H54 (cell line): ENCODE measurements at regions not wholly inside any gene's neighbourhood (a gene's known extent, or its start where the extent isn't known, plus 50 kb on each side); places are given as distances from the start of the nearest gene placed in this dataset.
A peak's percentile ranks its signal among the peaks of the same experiment; 100 is the strongest.
"Not testable (repeated sequence)": the region's sequence is repeated elsewhere in the genome, so short reads cannot be mapped to it uniquely, and the experiment has no call there.

Source experiments
- DNase-seq: peaks from one replicate; pipeline ENCODE4 v3.0.0; 2011; ENCODE audit warnings: low spot score, mixed read lengths; ENCODE audit not compliant: insufficient read length
- FAIRE-seq: peaks from 3 replicates; lab custom pipeline; 2011; peaks lifted over from hg19 to GRCh38; lab: Jason Lieb, UNC
- POLR2A ChIP-seq: IDR thresholded peaks from 2 replicates; pipeline ENCODE4 v1.6.1; 2011; ENCODE audit warnings: low read depth, mild to moderate bottlenecking, low read length

- no peak for DNase-seq
- TF ChIP-seq POLR2A: no peak
- FAIRE-seq: no peak
These were observed 85.6 kb upstream of the SNX7 start for GRCh38 chr1:98575955-98576354.

- FAIRE-seq (no peak), DNase-seq (no peak)
- TF ChIP-seq POLR2A: no peak
These were observed 95.6 kb upstream of the SNX7 start for GRCh38 chr1:98565951-98566350.

DNA sequence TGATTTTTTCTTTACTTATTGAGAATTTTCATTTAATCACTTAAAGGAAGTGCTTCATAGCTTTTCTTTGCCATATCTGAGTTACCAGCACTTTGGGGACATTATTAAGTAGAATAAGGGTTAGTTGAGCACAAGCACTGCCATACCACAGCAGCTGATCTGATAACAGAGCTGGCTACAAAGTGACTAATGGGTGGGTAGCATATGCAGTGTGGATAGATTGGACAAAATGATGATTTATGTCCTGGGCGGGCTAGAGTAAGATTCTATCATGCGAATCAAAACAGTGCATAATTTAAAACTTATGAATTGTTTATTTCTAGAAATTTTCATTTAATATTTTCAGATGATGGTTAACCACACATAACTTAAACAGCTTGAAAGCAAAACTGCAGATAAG is 102.2 kb upstream of the SNX7 start:
- FAIRE-seq (no peak), DNase-seq (no peak)
- TF ChIP-seq POLR2A: no peak

DNA sequence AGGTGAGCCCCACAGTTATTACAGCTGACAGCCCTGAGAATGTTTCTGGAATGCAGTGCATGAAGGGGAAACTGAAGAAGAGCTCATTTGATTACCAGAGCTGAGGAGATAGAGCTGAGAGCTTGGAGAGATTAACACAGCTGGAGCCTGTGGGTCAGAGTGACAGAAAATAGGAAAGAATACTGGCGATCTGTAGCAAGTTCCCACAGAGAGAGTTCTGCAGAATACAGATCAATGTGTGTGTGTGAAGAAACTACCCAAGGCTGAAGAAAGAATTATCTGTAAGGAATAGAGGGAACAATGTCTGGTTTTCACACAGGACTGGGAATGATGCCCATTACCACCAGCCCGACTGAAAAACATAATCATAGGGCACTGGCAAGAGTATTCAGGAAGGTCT is 103.6 kb upstream of the SNX7 start:
- no peak for TF ChIP-seq POLR2A
- no peak for DNase-seq
- peak; percentile 20 for FAIRE-seq

DNA sequence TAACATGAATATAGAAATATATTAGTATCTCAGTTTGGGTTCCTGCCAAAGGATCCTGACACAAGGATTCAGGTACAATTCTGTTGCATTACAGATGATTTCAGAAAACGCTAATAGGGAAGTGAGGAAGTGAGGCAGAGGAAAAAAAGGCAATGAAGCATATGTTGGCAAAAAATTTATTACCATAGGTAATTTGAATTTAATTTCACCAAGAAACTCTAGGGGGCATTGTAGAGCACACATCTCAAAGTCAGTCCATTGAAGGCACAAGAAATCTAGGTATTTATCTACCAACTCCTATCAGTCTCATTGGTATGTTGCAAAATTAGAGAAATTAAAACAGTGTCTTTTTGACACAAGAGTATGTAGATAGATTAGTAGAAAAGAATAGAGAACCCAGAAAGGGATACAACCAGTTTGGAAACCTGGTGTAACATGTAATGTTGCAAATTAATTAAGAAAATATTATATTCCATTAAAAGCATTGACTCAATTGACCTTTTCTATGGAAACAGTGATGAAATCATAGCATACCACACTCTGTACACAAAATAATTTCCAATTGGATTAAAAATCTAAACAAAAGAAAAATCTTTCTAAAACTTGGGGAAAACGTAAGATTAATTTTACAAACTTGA is 104.9 kb upstream of the SNX7 start:
- peak; percentile 83 for FAIRE-seq
- no peak for TF ChIP-seq POLR2A
- DNase-seq: peak; percentile 2

DNA sequence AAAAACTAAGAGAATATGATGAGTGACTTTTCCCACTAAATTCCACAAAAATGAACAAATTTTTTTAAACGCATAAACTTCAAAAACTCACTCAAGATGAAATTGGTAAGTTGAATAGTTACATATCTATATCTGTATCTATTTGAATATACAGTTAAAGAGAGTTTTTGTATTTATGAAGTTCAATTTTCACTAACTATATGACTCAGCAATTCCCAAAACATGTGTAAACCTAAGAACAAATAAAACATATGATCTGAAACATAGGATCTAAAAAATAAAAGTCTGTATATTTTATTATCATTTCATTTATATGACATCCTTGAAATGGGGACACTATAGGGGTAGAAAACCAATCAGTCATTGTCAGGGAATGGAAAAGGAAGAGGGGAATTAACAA is 105.7 kb upstream of the SNX7 start:
- DNase-seq (no peak), FAIRE-seq (no peak)
- no peak for TF ChIP-seq POLR2A

- FAIRE-seq, DNase-seq: not testable (repeated sequence)
These were observed 108.9 kb upstream of the SNX7 start for GRCh38 chr1:98552576-98553074.

GRCh38 chr1:98550076-98550475 is 111.4 kb upstream of the SNX7 start:
- FAIRE-seq: no peak
- no peak for TF ChIP-seq POLR2A
- DNase-seq: no peak

DNA sequence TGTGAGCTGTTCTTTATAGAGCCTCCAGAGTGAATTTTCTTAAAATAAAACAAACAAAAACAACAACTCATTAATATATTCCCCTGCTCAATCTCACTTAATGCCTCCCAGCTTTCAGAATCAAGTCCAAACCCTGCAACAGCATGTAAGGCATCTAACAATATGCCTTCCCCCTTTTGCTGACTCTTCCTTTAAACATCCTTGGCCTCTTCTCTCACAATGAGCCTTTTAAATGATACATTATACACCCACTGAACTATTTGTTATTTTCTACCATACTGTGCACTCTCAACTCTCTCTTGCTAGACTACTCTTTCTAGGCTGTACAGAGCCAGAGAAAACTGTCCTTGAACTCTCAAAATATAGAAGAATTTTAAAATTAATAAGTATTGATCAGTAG is 115.2 kb upstream of the SNX7 start:
- FAIRE-seq (no peak), DNase-seq (no peak)
- TF ChIP-seq POLR2A: no peak

- FAIRE-seq (peak; percentile 23), DNase-seq (no peak)
- TF ChIP-seq POLR2A: no peak
These were observed 123.4 kb upstream of the SNX7 start for GRCh38 chr1:98538106-98538505.

DNA sequence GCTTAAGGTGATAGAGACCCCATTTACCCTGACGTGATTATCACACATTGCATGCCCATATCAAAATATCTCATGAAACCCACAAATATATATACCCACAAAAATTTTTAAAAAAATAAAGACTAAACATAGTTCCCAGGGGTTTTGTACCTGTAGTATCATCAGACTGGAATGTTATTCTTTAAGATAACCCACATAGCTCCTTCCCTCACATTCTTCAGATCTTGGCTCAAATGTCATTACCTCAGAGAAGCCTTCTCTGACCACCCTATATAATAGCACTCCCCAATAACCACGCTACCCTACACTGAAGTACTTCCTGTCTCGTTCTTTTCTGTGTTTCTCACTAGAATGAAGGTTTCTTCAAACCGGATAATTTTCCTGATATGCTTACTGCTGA is 138.3 kb upstream of the SNX7 start:
- FAIRE-seq: no peak
- no peak for DNase-seq
- no peak for TF ChIP-seq POLR2A

GRCh38 chr1:98516306-98516705 is 145.2 kb upstream of the SNX7 start:
- DNase-seq: no peak
- TF ChIP-seq POLR2A: no peak
- FAIRE-seq: no peak

DNA sequence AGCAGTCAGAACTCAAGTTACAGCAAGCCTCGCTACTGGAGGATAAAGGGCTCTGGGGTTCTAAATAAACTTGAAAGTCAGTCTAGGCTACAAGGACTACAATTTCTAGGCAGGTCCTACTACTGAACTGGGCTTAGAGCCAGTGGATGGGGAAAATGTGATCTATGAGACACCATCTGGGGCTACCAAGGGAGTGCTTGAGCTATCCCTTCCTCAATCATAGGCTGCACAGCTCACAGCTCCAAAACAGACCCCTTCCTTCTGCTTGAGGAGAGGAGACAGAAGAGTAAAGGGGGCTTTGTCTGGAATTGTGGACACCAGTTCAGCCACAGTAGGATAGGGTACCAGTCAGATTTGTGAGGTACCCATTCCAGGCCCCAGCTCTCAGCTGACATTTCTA is 145.8 kb upstream of the SNX7 start:
- DNase-seq (no peak), FAIRE-seq (no peak)
- TF ChIP-seq POLR2A: no peak

DNA sequence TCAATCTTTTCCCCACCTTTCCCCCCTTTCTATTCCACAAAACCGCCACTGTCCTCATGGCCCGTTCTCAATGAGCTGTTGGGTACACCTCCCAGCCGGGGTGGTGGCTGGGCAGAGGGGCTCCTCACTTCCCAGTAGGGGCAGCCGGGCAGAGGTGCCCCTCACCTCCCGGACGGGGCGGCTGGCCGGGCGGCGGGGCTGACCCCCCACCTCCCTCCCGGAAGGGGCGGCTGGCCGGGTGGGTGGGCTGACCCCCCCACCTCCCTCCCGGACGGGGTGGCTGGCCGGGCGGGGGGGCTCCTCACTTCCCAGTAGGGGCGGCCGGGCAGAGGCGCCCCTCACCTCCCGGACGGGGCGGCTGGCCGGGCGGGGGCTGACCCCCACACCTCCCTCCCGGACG is 149.3 kb upstream of the SNX7 start:
- FAIRE-seq, DNase-seq: not testable (repeated sequence)

GRCh38 chr1:98503771-98504170 is 157.8 kb upstream of the SNX7 start:
- no peak for TF ChIP-seq POLR2A
- DNase-seq (no peak), FAIRE-seq (no peak)
